ENCODE measurements at regions not wholly inside any gene's neighbourhood (a gene's known extent, or its start where the extent isn't known, plus 50 kb on each side); places are given as distances from the start of the nearest gene placed in this dataset.

GRCh38 chr14:40252817-40253447 is 820.7 kb upstream of the FBXO33 start:
- TF ChIP-seq CTCF (IDR thresholded peaks at IDR 0.05; ENCODE audit: poor library complexity, severe bottlenecking): no peak
- TF ChIP-seq EZH2 (IDR thresholded peaks at IDR 0.05; ENCODE audit: borderline replicate concordance, insufficient read depth, low read length, poor library complexity, severe bottlenecking): no peak
- TF ChIP-seq, protein P1, sequence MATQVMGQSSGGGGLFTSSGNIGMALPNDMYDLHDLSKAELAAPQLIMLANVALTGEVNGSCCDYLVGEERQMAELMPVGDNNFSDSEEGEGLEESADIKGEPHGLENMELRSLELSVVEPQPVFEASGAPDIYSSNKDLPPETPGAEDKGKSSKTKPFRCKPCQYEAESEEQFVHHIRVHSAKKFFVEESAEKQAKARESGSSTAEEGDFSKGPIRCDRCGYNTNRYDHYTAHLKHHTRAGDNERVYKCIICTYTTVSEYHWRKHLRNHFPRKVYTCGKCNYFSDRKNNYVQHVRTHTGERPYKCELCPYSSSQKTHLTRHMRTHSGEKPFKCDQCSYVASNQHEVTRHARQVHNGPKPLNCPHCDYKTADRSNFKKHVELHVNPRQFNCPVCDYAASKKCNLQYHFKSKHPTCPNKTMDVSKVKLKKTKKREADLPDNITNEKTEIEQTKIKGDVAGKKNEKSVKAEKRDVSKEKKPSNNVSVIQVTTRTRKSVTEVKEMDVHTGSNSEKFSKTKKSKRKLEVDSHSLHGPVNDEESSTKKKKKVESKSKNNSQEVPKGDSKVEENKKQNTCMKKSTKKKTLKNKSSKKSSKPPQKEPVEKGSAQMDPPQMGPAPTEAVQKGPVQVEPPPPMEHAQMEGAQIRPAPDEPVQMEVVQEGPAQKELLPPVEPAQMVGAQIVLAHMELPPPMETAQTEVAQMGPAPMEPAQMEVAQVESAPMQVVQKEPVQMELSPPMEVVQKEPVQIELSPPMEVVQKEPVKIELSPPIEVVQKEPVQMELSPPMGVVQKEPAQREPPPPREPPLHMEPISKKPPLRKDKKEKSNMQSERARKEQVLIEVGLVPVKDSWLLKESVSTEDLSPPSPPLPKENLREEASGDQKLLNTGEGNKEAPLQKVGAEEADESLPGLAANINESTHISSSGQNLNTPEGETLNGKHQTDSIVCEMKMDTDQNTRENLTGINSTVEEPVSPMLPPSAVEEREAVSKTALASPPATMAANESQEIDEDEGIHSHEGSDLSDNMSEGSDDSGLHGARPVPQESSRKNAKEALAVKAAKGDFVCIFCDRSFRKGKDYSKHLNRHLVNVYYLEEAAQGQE (IDR thresholded peaks at IDR 0.05; ENCODE audit: borderline replicate concordance): no peak
- no peak for TF ChIP-seq EP300 (conservative IDR thresholded peaks at IDR 0.05; ENCODE audit: poor library complexity, severe bottlenecking)
- TF ChIP-seq POLR2AphosphoS5 (IDR thresholded peaks at IDR 0.05): no peak

Data from neural cell (in vitro differentiated cells).